BE2C (cell line): ENCODE measurements at regions not wholly inside any gene's neighbourhood (a gene's known extent, or its start where the extent isn't known, plus 50 kb on each side); places are given as distances from the start of the nearest gene placed in this dataset.
"Not testable (repeated sequence)": the region's sequence is repeated elsewhere in the genome, so short reads cannot be mapped to it uniquely, and the experiment has no call there.

ENCODE experiments used
- DNase-seq: peaks from one replicate; pipeline ENCODE4 v3.0.0-alpha.2; 2020
- H3K27me3 ChIP-seq: fragments of 250-450 bp; sonication (Bioruptor Pico); 2 replicates; pipeline ENCODE4 v1.5.1; 2020; ENCODE audit warnings: mild to moderate bottlenecking
- H3K36me3 ChIP-seq: fragments of 250-450 bp; sonication (Bioruptor Pico); 2 replicates; pipeline ENCODE4 v1.5.1; 2020; ENCODE audit warnings: mild to moderate bottlenecking
- H3K4me1 ChIP-seq: fragments of 250-450 bp; sonication (Bioruptor Pico); 2 replicates; pipeline ENCODE4 v1.5.1; 2020
- H3K4me3 ChIP-seq: 2 replicates; pipeline ENCODE4 v1.5.1; 2011; ENCODE audit warnings: low read depth, low read length
- H3K9me3 ChIP-seq: fragments of 250-450 bp; sonication (Bioruptor Pico); 2 replicates; pipeline ENCODE4 v1.5.1; 2020
- CTCF ChIP-seq: IDR thresholded peaks from 2 replicates; pipeline ENCODE4 v1.5.1; 2012; ENCODE audit warnings: mild to moderate bottlenecking, low read depth, low read length

GRCh38 chr4:28014469-28014868 is 1153.8 kb downstream of the STIM2 start:
- Histone ChIP-seq H3K4me1 (no peaks in the 10 kb centered on the region), H3K4me3 (no peak overlapping the region), H3K36me3 (no peaks in the 10 kb centered on the region), H3K9me3 (no peaks in the 10 kb centered on the region; the same call in 1 of the 2 replicates), H3K27me3 (no peaks in the 10 kb centered on the region)
- DNase-seq: no peak
- no peak for TF ChIP-seq CTCF

- DNase-seq: no peak
- no peaks in the 10 kb centered on the region for H3K4me1 ChIP-seq
Measured at GRCh38 chr4:28015996-28016395, 1155.4 kb downstream of the STIM2 start.

GRCh38 chr4:28038253-28038652 is 1177.6 kb downstream of the STIM2 start:
- H3K27me3 ChIP-seq, H3K4me1 ChIP-seq, DNase-seq, H3K4me3 ChIP-seq, H3K9me3 ChIP-seq, H3K36me3 ChIP-seq: not testable (repeated sequence)

More at GRCh38 chr4:28015996-28016395, 1155.4 kb downstream of the STIM2 start:
- Histone ChIP-seq H3K27me3 (no peaks in the 10 kb centered on the region), H3K9me3 (no peaks in the 10 kb centered on the region; the same call in 1 of the 2 replicates), H3K4me3 (no peak overlapping the region), H3K36me3 (no peaks in the 10 kb centered on the region)
- no peak for TF ChIP-seq CTCF

- H3K4me1 ChIP-seq: no peaks in the 10 kb centered on the region
- no peak overlapping the region for H3K4me3 ChIP-seq
- H3K36me3 ChIP-seq: no peaks in the 10 kb centered on the region
- no peaks in the 10 kb centered on the region for H3K27me3 ChIP-seq
- no peak for DNase-seq
- no peak for TF ChIP-seq CTCF
- H3K9me3 ChIP-seq: no peaks in the 10 kb centered on the region
Measured at GRCh38 chr4:28062562-28062961, 1201.9 kb downstream of the STIM2 start.

- Histone ChIP-seq H3K4me1 (no peaks in the 10 kb centered on the region), H3K36me3 (no peaks in the 10 kb centered on the region), H3K4me3 (no peak overlapping the region), H3K9me3 (no peaks in the 10 kb centered on the region), H3K27me3 (no peaks in the 10 kb centered on the region)
- TF ChIP-seq CTCF: peak; percentile 22; the same call in 1 of the 2 replicates
- DNase-seq: no peak
Measured at GRCh38 chr4:28073860-28074555, 1213.4 kb downstream of the STIM2 start.

- Histone ChIP-seq H3K27me3 (no peaks in the 10 kb centered on the region), H3K4me3 (no peak overlapping the region), H3K4me1 (no peaks in the 10 kb centered on the region), H3K36me3 (no peaks in the 10 kb centered on the region), H3K9me3 (no peaks in the 10 kb centered on the region)
- no peak for DNase-seq
- no peak for TF ChIP-seq CTCF
Measured at GRCh38 chr4:28075401-28075956, 1214.8 kb downstream of the STIM2 start.

GRCh38 chr4:28077203-28077602 is 1216.6 kb downstream of the STIM2 start:
- H3K27me3 ChIP-seq, H3K36me3 ChIP-seq, H3K4me3 ChIP-seq, H3K4me1 ChIP-seq, H3K9me3 ChIP-seq, DNase-seq: not testable (repeated sequence)
